ENCODE measurements at regions not wholly inside any gene's neighbourhood (a gene's known extent, or its start where the extent isn't known, plus 50 kb on each side); places are given as distances from the start of the nearest gene placed in this dataset.

DNA sequence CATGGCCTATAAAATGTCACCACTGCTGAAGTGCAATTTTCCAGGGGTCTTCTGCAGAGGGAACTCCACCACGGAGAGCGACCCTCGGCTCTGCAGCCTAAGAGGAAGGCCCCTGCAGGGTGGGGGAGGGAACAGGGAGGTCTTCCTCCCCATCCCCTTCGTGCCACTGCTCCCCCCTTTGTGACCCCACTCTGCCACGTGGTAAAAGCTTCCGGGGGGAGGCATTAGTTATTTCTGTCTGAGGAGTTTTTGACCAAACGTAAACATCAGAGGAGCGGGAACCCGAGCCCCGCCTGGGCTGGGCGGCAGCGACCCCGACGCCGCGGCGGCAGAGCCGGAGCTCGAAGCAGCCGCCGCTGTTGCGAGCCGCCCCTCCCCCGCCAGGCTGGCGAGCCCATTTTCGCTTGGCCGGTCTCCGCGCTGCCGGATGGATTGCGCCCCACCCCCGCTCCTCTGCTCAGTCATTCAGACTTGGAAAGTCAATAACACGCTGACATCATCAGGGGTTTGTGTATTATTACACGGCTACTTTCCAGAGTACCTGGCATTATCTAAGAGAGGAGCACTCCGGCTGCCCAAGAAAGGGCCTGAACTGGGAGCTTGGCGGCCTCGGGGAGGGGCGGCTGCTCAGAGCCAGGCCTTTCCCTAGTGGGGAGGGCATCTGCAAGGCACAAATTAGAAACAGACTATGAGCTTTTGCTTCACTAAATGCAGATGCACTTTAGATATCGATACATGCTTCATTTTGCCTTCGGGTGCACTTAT, 162.5 kb upstream of the TBL1XR1 start:
- TF ChIP-seq, protein P1, sequence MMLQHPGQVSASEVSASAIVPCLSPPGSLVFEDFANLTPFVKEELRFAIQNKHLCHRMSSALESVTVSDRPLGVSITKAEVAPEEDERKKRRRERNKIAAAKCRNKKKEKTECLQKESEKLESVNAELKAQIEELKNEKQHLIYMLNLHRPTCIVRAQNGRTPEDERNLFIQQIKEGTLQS (CRISPR knock-in tag; conservative IDR thresholded peaks at IDR 0.05): peak; percentile 56; the same call in 1 of the 2 replicates
- TF ChIP-seq, protein P2, sequence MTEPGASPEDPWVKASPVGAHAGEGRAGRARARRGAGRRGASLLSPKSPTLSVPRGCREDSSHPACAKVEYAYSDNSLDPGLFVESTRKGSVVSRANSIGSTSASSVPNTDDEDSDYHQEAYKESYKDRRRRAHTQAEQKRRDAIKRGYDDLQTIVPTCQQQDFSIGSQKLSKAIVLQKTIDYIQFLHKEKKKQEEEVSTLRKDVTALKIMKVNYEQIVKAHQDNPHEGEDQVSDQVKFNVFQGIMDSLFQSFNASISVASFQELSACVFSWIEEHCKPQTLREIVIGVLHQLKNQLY (CRISPR knock-in tag; IDR thresholded peaks at IDR 0.05): no peak
- TF ChIP-seq, protein P3, sequence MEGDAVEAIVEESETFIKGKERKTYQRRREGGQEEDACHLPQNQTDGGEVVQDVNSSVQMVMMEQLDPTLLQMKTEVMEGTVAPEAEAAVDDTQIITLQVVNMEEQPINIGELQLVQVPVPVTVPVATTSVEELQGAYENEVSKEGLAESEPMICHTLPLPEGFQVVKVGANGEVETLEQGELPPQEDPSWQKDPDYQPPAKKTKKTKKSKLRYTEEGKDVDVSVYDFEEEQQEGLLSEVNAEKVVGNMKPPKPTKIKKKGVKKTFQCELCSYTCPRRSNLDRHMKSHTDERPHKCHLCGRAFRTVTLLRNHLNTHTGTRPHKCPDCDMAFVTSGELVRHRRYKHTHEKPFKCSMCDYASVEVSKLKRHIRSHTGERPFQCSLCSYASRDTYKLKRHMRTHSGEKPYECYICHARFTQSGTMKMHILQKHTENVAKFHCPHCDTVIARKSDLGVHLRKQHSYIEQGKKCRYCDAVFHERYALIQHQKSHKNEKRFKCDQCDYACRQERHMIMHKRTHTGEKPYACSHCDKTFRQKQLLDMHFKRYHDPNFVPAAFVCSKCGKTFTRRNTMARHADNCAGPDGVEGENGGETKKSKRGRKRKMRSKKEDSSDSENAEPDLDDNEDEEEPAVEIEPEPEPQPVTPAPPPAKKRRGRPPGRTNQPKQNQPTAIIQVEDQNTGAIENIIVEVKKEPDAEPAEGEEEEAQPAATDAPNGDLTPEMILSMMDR (IDR thresholded peaks at IDR 0.05): no peak
- TF ChIP-seq NFE2L1 (CRISPR knock-in tag; IDR thresholded peaks at IDR 0.05): peak; percentile 92
